ENCODE measurements at regions not wholly inside any gene's neighbourhood (a gene's known extent, or its start where the extent isn't known, plus 50 kb on each side); places are given as distances from the start of the nearest gene placed in this dataset.
"Not testable (repeated sequence)": the region's sequence is repeated elsewhere in the genome, so short reads cannot be mapped to it uniquely, and the experiment has no call there.

DNA sequence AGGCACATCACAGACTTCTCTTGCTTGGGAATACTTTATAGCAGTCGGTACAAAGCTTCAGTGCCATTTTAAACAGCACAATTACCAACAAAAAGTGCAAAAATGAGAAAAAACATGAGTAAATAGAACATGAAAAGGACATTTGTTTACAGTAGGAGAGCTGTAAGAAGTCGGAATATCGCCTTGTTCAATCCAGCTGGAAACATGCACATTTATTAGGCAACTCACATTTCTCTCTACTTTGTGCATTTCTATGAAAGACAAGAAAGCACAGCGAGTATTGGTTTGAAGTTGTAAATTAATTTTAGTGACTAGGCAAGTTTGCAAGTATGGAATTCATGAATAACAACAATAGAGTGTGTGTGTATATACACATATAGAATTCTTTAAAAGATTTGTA, 484.7 kb downstream of the DACH1 start:
- no peak overlapping the region for H3K27ac ChIP-seq (ENCODE audit: low read length)
- no peaks in the 10 kb centered on the region for H3K27me3 ChIP-seq (ENCODE audit: insufficient read depth, low read length)
- no peaks in the 10 kb centered on the region for H3K9me3 ChIP-seq (ENCODE audit: insufficient read depth, low read depth, low read length)
- H3K4me3 ChIP-seq (ENCODE audit: low read length): no peak overlapping the region
- no peaks in the 10 kb centered on the region for H3K4me1 ChIP-seq (ENCODE audit: insufficient read depth, low read length)
- no peak overlapping the region for H3K9ac ChIP-seq (ENCODE audit: low read depth, low read length)
- H3K36me3 ChIP-seq (ENCODE audit: insufficient read depth, low read depth, low read length): no peaks in the 10 kb centered on the region

DNA sequence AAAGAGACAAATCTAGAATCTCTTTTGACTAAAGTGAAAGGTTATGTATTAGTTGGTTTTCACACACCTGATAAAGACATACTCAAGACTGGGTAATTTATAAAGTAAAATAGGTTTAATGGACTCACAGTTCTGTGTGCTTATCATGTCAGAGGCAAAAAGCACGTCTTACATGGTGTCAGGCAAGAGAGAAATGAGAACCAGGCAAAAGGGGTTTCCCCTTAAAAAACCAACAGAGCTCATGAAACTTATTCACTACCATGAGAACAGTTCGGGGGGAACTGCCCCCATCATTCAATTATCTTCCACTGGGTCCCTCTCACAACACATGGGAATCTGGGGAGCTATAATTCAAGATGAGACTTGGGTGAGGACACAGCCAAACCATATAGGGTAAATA, 486.8 kb downstream of the DACH1 start:
- Histone ChIP-seq H3K27ac (ENCODE audit: low read length) (no peak overlapping the region), H3K27me3 (ENCODE audit: insufficient read depth, low read length) (no peaks in the 10 kb centered on the region), H3K4me1 (ENCODE audit: insufficient read depth, low read length) (no peaks in the 10 kb centered on the region), H3K36me3 (ENCODE audit: insufficient read depth, low read depth, low read length) (no peaks in the 10 kb centered on the region), H3K4me3 (ENCODE audit: low read length) (no peak overlapping the region), H3K9me3 (ENCODE audit: insufficient read depth, low read depth, low read length) (no peaks in the 10 kb centered on the region), H3K9ac (ENCODE audit: low read depth, low read length) (no peak overlapping the region)

DNA sequence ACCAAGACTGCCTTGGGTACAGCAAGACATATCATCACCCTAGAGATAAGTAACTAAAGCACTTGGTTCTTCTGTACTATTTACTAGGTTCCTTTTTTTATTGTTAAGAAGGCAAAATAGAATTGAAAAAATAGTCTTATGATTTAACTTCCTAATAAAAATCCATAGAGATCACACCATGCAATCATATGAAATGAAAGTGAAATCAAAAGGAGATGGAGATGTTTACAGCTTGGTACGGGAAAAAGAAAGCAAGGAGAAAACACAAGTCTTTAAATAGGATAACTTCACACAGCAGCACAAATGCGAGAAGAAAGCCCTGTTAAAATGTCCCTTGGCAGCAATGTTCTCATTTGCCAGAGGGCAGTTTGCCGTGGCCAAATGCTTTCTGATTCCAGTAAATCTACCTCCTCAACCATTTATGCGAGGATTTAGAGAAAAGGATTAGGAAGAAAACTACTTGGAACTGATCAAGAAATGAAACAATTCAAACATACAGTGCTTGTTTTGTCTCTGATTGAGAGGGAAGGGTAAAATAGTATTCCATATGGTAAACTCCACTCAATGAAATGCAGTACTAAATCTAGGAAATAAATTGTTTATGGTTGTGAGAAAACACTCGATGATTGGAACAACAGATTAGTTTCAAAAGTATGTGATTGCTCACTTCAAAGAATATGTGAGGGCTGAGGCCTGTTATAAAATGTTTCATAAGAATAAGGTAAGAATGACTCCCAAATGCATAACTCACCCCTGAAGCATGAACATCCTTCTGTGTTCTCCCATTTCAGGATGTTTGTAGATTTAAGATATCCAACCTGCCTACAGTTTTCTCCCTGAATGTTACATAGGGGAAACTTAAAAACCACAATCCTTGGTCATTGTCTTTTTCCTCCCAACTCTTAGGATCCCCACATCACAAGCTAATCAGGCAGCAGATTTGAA, 487.8 kb downstream of the DACH1 start:
- H3K27me3 ChIP-seq (ENCODE audit: insufficient read depth, low read length): no peaks in the 10 kb centered on the region
- H3K4me3 ChIP-seq (ENCODE audit: low read length): no peak overlapping the region
- H3K36me3 ChIP-seq (ENCODE audit: insufficient read depth, low read depth, low read length): no peaks in the 10 kb centered on the region
- H3K9me3 ChIP-seq (ENCODE audit: insufficient read depth, low read depth, low read length): no peaks in the 10 kb centered on the region
- H3K4me1 ChIP-seq (ENCODE audit: insufficient read depth, low read length): no peaks in the 10 kb centered on the region
- H3K27ac ChIP-seq (ENCODE audit: low read length): no peak overlapping the region
- H3K9ac ChIP-seq (ENCODE audit: low read depth, low read length): no peak overlapping the region

DNA sequence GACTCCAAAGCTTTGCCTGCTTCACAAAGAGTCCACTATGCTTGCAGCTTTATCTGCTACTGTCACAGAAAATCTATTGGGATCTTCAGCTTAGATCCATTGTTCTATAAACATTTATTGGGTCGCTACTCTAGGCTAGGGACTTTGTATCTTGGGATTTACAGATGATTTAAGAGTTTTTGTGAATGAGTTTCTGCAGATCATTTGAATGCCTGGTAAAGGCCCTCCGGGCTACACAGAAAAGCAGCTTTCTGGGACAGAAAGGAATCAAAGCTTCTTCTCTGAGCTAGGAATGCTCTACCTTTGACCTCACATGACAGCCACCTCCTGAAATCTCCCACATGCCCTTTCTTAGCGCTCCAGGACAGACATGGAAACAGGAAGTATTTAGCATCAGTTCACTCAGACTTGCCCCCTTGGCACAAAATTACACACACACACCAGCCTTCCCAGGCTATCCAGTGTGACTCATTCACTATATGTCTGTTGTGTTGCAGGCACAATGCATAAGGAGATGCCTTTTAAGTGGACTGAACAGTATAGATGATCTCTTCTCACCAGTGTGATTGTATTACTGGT, 492.4 kb downstream of the DACH1 start:
- H3K27ac ChIP-seq (ENCODE audit: low read length): no peak overlapping the region
- no peaks in the 10 kb centered on the region for H3K9me3 ChIP-seq (ENCODE audit: insufficient read depth, low read depth, low read length)

DNA sequence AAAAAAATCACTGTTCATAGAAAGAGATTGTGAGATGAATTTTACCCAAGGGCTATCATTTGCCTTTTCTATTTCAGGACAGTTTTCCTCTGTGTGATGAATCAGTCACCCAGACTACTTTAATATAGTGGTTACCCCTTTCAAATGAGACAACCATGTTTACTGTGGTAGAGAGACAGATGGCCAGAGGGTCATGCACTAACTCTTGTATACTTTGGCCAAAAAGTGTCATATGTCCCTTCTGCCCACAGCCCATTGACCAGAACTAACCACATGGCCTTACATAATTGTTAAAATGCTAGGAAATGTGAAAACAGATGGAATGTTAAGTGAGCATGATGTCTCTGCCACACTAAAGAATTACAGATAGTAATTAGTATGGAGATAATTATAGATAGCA, 498.7 kb downstream of the DACH1 start:
- Histone ChIP-seq H3K9ac (ENCODE audit: low read depth, low read length) (no peak overlapping the region), H3K9me3 (ENCODE audit: insufficient read depth, low read depth, low read length) (no peaks in the 10 kb centered on the region), H3K36me3 (ENCODE audit: insufficient read depth, low read depth, low read length) (no peaks in the 10 kb centered on the region), H3K4me3 (ENCODE audit: low read length) (no peak overlapping the region), H3K27ac (ENCODE audit: low read length) (no peak overlapping the region), H3K4me1 (ENCODE audit: insufficient read depth, low read length) (no peaks in the 10 kb centered on the region), H3K27me3 (ENCODE audit: insufficient read depth, low read length) (no peaks in the 10 kb centered on the region)

More for the DNA sequence above, 492.4 kb downstream of the DACH1 start:
- no peaks in the 10 kb centered on the region for H3K4me1 ChIP-seq (ENCODE audit: insufficient read depth, low read length)
- H3K9ac ChIP-seq (ENCODE audit: low read depth, low read length): no peak overlapping the region
- no peaks in the 10 kb centered on the region for H3K36me3 ChIP-seq (ENCODE audit: insufficient read depth, low read depth, low read length)
- no peaks in the 10 kb centered on the region for H3K27me3 ChIP-seq (ENCODE audit: insufficient read depth, low read length)
- H3K4me3 ChIP-seq (ENCODE audit: low read length): no peak overlapping the region

DNA sequence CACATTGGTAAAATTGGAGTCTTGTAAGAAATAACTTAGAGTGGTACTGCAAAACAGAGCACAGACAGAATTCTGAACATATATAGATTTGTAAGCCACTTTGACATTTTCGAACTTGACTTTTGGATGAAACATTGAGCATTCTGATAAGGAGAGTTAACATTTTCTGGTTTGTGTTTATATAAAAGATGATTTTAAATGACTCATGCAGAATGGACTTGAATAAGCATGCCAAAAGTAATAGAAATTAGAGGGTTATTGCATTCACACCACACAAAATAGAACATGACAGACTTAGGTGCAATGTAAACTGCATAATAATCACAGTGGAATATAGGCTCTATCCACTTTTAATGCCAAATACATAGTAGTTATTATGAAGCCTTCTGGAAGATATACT, 507.0 kb downstream of the DACH1 start:
- Histone ChIP-seq H3K4me1 (ENCODE audit: insufficient read depth, low read length) (no peaks in the 10 kb centered on the region), H3K4me3 (ENCODE audit: low read length) (no peak overlapping the region), H3K27ac (ENCODE audit: low read length) (no peak overlapping the region), H3K27me3 (ENCODE audit: insufficient read depth, low read length) (no peaks in the 10 kb centered on the region), H3K36me3 (ENCODE audit: insufficient read depth, low read depth, low read length) (no peaks in the 10 kb centered on the region), H3K9ac (ENCODE audit: low read depth, low read length) (no peak overlapping the region), H3K9me3 (ENCODE audit: insufficient read depth, low read depth, low read length) (no peaks in the 10 kb centered on the region)

DNA sequence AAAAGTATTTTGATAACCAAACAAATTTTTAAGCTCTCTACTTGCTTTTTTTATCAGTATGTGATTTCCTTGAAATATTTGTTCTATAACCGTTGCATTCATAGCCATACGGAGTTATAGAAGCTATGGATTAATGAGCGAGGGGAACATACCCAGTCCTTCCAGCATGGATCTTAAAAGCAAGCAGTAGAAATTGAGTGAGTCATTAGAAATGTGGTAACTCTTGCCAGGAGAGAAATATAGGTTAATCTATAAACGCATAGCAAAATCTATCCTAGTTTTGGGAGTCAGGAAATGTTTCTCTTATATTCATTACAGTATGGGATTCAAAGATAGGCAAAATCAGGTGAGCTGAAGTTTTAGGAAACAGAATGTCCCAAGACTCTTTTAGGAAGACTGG, 507.4 kb downstream of the DACH1 start:
- H3K9me3 ChIP-seq (ENCODE audit: insufficient read depth, low read depth, low read length): no peaks in the 10 kb centered on the region
- H3K4me1 ChIP-seq (ENCODE audit: insufficient read depth, low read length): no peaks in the 10 kb centered on the region
- H3K4me3 ChIP-seq (ENCODE audit: low read length): no peak overlapping the region
- no peaks in the 10 kb centered on the region for H3K36me3 ChIP-seq (ENCODE audit: insufficient read depth, low read depth, low read length)
- H3K27ac ChIP-seq (ENCODE audit: low read length): no peak overlapping the region
- no peaks in the 10 kb centered on the region for H3K27me3 ChIP-seq (ENCODE audit: insufficient read depth, low read length)
- H3K9ac ChIP-seq (ENCODE audit: low read depth, low read length): no peak overlapping the region

DNA sequence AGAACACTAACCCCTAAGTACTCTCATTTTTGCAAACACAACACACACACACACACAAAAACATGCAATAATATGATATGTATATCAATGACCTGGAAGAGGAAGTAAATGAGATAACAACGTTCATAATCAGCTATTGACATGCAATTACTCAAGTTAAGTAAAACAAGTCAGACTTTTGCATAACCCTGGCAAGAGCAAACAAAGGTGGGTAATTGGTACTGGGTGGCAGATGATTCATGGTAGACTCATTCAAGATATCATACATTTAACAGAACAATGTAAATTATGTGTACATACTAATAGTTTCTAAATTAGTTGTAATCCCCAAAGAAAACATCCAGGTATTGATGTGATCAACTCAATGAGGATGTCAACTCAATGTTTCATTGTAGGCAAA, 508.8 kb downstream of the DACH1 start:
- H3K36me3 ChIP-seq (ENCODE audit: insufficient read depth, low read depth, low read length): no peaks in the 10 kb centered on the region
- H3K9ac ChIP-seq (ENCODE audit: low read depth, low read length): no peak overlapping the region
- H3K4me1 ChIP-seq (ENCODE audit: insufficient read depth, low read length): no peaks in the 10 kb centered on the region
- no peak overlapping the region for H3K4me3 ChIP-seq (ENCODE audit: low read length)
- H3K27ac ChIP-seq (ENCODE audit: low read length): no peak overlapping the region
- H3K9me3 ChIP-seq (ENCODE audit: insufficient read depth, low read depth, low read length): no peaks in the 10 kb centered on the region
- no peaks in the 10 kb centered on the region for H3K27me3 ChIP-seq (ENCODE audit: insufficient read depth, low read length)

DNA sequence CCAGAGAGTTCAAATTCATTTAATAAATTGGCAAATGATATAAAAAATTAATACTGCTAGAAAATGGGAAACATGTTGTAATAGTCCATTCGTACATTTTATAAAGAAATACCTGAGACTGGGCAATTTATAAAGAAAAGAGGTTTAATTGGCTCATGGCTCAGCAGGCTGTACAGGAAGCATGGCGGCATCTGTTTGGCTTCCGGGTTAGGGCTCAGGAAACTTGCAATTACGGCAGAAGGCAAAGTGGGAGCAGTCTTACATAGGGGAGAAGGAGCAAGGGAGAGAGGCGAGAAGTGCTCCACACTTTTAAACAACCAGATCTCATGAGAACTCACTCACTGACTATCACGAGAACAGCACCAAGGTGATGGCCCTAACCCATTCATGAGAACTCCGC, 512.0 kb downstream of the DACH1 start:
- Histone ChIP-seq H3K9me3 (ENCODE audit: insufficient read depth, low read depth, low read length) (no peaks in the 10 kb centered on the region), H3K27ac (ENCODE audit: low read length) (no peak overlapping the region), H3K9ac (ENCODE audit: low read depth, low read length) (no peak overlapping the region), H3K4me1 (ENCODE audit: insufficient read depth, low read length) (no peaks in the 10 kb centered on the region), H3K4me3 (ENCODE audit: low read length) (no peak overlapping the region), H3K27me3 (ENCODE audit: insufficient read depth, low read length) (no peaks in the 10 kb centered on the region), H3K36me3 (ENCODE audit: insufficient read depth, low read depth, low read length) (no peaks in the 10 kb centered on the region)

DNA sequence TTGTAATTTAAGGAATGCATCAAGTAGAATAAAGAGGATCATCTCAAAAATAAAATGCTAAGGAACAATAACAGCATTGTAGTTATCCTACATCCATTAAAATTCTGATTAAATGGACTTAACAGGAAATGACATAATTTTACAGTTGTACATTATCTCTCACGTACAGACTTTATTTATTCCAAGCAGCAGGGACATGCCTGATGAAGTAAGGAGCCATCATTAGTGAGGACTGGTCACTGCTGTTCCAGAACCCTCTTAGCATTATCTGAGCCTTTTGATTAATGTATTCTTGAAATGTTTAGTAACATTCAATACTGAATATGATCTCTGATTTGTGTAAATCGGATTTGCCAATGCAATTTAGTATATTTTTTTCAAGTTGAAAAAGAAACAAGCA, 516.1 kb downstream of the DACH1 start:
- Histone ChIP-seq H3K9ac (ENCODE audit: low read depth, low read length) (no peak overlapping the region), H3K27ac (ENCODE audit: low read length) (no peak overlapping the region), H3K9me3 (ENCODE audit: insufficient read depth, low read depth, low read length) (no peaks in the 10 kb centered on the region), H3K4me1 (ENCODE audit: insufficient read depth, low read length) (no peaks in the 10 kb centered on the region), H3K27me3 (ENCODE audit: insufficient read depth, low read length) (no peaks in the 10 kb centered on the region), H3K36me3 (ENCODE audit: insufficient read depth, low read depth, low read length) (no peaks in the 10 kb centered on the region), H3K4me3 (ENCODE audit: low read length) (no peak overlapping the region)

DNA sequence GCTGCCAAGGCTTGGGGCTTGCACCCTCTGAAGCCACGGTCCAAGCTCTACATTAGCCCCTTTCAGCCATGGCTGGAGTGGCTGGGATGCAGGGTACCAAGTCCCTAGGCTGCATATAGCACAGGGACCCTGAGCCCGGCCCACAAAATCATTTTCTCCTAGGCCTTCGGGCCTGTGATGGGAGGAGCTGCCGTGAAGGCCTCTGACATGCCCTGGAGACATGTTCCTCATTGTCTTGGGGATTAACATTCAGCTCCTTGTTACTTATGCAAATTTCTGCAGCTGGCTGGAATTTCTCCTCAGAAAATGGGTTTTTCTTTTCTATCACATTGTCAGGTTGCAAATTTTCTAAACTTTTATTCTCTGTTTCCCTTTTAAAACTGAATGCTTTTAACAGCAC, 521.1 kb downstream of the DACH1 start:
- H3K9ac ChIP-seq (ENCODE audit: low read depth, low read length); H3K4me1 ChIP-seq (ENCODE audit: insufficient read depth, low read length); H3K36me3 ChIP-seq (ENCODE audit: insufficient read depth, low read depth, low read length); H3K27me3 ChIP-seq (ENCODE audit: insufficient read depth, low read length); H3K4me3 ChIP-seq (ENCODE audit: low read length); H3K9me3 ChIP-seq (ENCODE audit: insufficient read depth, low read depth, low read length); H3K27ac ChIP-seq (ENCODE audit: low read length): not testable (repeated sequence)

DNA sequence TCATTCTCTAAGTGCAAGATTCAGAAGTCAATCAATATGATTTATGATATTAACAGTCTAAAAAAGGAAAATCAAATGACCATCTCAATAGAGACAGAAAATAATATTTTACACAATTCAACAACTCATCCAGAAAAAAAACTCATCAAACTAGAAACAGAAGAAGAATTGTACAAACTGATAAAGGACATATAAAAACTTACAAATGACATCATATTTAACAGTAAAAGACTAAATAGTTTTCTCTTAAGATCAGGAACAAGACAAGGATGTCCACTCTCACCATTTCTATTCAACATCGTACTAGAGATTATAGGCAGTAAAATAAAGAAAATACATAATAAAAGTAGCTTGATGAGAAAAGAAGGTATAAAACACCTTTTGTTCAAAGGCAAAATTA, 527.3 kb downstream of the DACH1 start:
- no peaks in the 10 kb centered on the region for H3K4me1 ChIP-seq (ENCODE audit: insufficient read depth, low read length)
- H3K9me3 ChIP-seq (ENCODE audit: insufficient read depth, low read depth, low read length): no peaks in the 10 kb centered on the region
- no peak overlapping the region for H3K27ac ChIP-seq (ENCODE audit: low read length)
- no peak overlapping the region for H3K4me3 ChIP-seq (ENCODE audit: low read length)
- H3K9ac ChIP-seq (ENCODE audit: low read depth, low read length): no peak overlapping the region
- H3K36me3 ChIP-seq (ENCODE audit: insufficient read depth, low read depth, low read length): no peaks in the 10 kb centered on the region
- H3K27me3 ChIP-seq (ENCODE audit: insufficient read depth, low read length): no peaks in the 10 kb centered on the region

All from iPS-20b (cell line).